ENCODE measurements at regions not wholly inside any gene's neighbourhood (a gene's known extent, or its start where the extent isn't known, plus 50 kb on each side); places are given as distances from the start of the nearest gene placed in this dataset.

DNA sequence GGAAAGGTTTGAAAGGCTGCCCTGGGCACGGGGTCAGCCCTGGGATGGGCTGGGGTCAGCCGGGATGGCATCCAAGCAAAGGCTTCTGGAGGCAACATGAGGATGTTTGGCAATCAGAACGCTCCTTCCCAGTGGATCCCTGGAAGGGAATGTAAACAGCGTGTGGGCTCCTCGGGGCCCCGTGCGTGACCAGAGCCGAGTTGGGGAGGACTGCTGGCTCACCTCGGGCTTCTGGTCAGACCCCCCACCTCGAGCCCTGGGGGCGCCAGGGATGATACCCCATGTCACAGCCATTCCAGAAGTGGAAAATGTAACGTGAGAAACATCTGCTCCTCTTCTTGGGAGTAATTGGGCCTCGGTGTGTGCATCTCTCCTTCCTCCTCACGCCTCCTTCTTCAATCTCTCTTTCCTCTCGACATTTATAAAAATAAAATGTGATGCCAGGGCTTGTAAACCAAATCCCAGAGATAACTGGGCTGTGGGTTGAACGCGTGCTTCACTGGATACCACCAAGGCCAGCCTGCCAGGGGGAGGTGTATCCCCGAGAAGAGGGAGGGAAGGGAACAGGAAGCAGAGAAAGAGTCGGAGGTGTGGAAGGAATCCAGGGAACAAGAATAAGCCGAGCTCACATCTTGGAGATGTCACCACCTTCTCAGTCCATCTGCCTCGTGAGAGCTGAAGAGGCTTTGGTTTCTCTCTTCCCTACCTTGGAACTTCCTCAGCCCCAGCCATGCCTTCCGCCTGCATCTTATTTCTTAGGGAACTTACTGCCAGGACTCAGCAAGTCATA, 144.8 kb downstream of the NUAK1 start (continued):
- TF ChIP-seq, protein P1, sequence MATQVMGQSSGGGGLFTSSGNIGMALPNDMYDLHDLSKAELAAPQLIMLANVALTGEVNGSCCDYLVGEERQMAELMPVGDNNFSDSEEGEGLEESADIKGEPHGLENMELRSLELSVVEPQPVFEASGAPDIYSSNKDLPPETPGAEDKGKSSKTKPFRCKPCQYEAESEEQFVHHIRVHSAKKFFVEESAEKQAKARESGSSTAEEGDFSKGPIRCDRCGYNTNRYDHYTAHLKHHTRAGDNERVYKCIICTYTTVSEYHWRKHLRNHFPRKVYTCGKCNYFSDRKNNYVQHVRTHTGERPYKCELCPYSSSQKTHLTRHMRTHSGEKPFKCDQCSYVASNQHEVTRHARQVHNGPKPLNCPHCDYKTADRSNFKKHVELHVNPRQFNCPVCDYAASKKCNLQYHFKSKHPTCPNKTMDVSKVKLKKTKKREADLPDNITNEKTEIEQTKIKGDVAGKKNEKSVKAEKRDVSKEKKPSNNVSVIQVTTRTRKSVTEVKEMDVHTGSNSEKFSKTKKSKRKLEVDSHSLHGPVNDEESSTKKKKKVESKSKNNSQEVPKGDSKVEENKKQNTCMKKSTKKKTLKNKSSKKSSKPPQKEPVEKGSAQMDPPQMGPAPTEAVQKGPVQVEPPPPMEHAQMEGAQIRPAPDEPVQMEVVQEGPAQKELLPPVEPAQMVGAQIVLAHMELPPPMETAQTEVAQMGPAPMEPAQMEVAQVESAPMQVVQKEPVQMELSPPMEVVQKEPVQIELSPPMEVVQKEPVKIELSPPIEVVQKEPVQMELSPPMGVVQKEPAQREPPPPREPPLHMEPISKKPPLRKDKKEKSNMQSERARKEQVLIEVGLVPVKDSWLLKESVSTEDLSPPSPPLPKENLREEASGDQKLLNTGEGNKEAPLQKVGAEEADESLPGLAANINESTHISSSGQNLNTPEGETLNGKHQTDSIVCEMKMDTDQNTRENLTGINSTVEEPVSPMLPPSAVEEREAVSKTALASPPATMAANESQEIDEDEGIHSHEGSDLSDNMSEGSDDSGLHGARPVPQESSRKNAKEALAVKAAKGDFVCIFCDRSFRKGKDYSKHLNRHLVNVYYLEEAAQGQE (IDR thresholded peaks at IDR 0.05; ENCODE audit: low read depth), result no peak
- TF ChIP-seq YY1 (IDR thresholded peaks at IDR 0.05; ENCODE audit: extremely low read depth, insufficient replicate concordance, low read depth, low read length), result no peak
- no peak for TF ChIP-seq RAD21 (IDR thresholded peaks at IDR 0.05; ENCODE audit: low read depth)
- no peak for TF ChIP-seq POLR2A (IDR thresholded peaks at IDR 0.05; ENCODE audit: borderline replicate concordance, extremely low read depth, insufficient read depth, insufficient read length)
- TF ChIP-seq ZNF274 (IDR thresholded peaks at IDR 0.05; ENCODE audit: low read depth, low read length), result no peak
- TF ChIP-seq ZFX (IDR thresholded peaks at IDR 0.05), result no peak

DNA sequence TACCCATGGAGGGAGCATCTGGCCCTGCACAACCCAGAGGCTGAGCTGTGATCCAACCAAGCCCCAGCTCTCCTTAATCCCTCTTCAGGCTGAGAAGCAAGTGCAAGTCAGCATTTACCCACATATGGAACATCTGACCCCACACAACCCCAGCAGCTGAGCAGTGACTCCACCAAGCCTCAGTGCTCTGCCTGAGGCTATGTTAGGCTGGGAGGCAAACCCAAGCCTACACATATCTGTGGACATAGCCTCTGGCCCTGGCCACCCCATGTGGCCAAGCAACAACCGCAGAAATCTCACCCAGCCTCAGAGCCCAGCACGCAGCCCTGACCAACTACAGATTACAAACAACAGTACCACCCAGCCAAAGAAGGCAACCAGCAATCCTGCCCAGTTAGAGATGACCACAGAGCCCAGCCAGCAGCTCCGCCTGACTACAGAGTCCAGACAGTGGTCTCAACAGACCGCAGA, 142.8 kb downstream of the NUAK1 start:
- DNase-seq (ENCODE audit: low read depth, low spot score), result no peak
- Histone ChIP-seq H3K36me3 (ENCODE audit: control insufficient read depth in 1 of 2, insufficient read depth in 2 of 2, low read length in 2 of 2) (no peaks in the 10 kb centered on the region), H4K20me1 (ENCODE audit: insufficient read depth) (no peaks in the 10 kb centered on the region), H3K4me1 (ENCODE audit: control insufficient read depth in 1 of 2, insufficient read depth in 2 of 2, low read length in 2 of 2) (no peaks in the 10 kb centered on the region), H3K9me2 (ENCODE audit: insufficient read depth) (no peaks in the 10 kb centered on the region), H3K9me3 (ENCODE audit: control insufficient read depth in 1 of 2, insufficient read depth in 1 of 2, low read depth in 1 of 2, low read length in 2 of 2) (no peaks in the 10 kb centered on the region), H3K27me3 (ENCODE audit: insufficient read depth, low read length) (peaks cover 46% of the 10 kb centered on the region), H3K4me3 (replicated peaks in 1 of 2; ENCODE audit: low read depth in 1 of 2, low read length in 2 of 2) (no peak overlapping the region), H3K9ac (ENCODE audit: low read length) (no peak overlapping the region), H3K4me2 (ENCODE audit: low read length) (no peak overlapping the region), H3K27ac (ENCODE audit: low read depth, low read length) (no peak overlapping the region), H3K79me2 (ENCODE audit: insufficient read depth, low read length) (no peaks in the 10 kb centered on the region), H2AFZ (ENCODE audit: low read depth, low read length, poor library complexity, severe bottlenecking) (no peak overlapping the region)
- POLR2A ChIA-PET, result no interaction called here
- ATAC-seq, result no peak
- RAD21 ChIA-PET (ENCODE audit: low non-redundant PET in 1 of 2, low total read pairs in 2 of 2, uncharacterized antibody in 2 of 2, unreplicated experiment in 2 of 2), result no interaction called here
- CTCF ChIA-PET, result no interaction called here
- BruUV-seq (replicated peaks), result no TSS peak
- intact Hi-C loops (cut with micrococcal nuclease), result no loop called here
- TF ChIP-seq CEBPB (IDR thresholded peaks at IDR 0.05; ENCODE audit: low read depth) (no peak), ELF1 (IDR thresholded peaks at IDR 0.05; ENCODE audit: borderline replicate concordance, low read depth) (no peak)
